ENCODE measurements at regions not wholly inside any gene's neighbourhood (a gene's known extent, or its start where the extent isn't known, plus 50 kb on each side); places are given as distances from the start of the nearest gene placed in this dataset.
"Not testable (repeated sequence)": the region's sequence is repeated elsewhere in the genome, so short reads cannot be mapped to it uniquely, and the experiment has no call there.

DNA sequence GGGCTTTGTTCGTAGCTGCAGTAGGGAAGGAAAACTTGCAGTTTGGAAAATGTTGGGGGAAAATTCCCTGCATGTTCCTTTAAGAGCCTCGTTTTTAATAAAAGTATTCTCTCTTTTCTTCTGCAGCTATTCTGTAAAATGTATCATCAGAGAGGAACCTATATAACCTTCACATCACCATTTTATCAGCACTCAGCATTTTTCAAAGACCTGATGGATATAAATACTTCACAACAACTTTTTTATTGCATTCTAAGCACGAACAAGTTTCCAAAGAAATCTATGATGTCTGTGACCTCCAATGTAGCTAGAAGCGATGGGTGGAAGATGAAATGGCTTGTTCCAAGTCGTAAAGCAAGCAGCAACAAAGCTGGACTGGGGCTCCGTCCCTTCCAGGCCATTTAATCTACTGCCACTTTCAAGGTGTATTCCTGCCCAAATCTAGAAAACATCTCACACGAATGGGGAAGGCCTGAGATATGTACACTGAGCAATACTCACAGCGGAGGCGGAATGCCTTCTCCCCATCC, 84.0 kb downstream of the NSUN2 start:
- DNase-seq = no peak

DNA sequence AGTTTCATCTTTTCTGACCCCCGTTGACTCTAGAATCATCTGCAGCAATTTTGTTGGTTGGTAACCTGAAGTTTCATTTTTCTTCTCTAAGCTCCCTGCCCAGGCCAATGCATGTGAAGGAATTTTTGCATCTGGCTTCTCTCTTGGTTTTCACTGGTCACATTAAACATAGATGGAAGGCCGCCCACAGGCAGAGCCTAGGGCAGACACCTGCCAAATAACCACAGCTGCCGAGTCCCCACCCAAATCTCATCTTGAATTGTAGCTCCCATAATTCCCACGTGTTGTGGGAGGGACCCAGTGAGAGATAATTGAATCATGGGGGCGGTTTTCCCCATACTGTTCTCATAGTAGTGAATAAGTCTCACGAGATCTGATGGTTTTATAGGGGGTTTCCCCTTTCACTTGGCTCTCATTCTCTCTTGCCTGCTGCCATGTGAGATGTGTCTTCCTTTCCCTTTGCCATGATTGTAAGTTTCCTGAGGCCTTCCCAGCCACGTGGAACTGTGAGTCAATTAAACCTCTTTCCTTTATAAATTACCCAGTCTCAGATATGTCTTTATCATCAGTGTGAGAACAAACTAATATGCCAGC, 84.8 kb downstream of the NSUN2 start:
- DNase-seq = not testable (repeated sequence)

DNA sequence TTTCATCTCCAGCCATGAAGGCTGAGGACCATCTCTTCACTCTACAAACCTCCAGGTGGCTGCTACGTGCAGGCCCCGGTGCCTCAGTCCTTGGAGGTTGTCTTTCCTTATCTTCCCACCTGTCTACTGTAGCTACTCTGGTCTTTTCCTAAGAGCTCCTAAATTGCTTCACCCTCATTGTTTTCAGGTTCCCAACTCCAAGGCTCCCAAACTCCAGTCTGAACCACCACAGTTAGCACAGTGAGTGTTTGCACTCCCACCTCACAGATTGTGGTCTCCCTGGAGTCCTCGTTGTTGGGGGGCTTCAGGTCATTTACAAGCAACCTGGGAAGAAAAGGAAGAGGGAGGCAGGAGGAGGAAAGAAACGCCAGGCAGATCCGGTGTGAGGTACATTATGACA, 85.3 kb downstream of the NSUN2 start:
- no peak for DNase-seq

DNA sequence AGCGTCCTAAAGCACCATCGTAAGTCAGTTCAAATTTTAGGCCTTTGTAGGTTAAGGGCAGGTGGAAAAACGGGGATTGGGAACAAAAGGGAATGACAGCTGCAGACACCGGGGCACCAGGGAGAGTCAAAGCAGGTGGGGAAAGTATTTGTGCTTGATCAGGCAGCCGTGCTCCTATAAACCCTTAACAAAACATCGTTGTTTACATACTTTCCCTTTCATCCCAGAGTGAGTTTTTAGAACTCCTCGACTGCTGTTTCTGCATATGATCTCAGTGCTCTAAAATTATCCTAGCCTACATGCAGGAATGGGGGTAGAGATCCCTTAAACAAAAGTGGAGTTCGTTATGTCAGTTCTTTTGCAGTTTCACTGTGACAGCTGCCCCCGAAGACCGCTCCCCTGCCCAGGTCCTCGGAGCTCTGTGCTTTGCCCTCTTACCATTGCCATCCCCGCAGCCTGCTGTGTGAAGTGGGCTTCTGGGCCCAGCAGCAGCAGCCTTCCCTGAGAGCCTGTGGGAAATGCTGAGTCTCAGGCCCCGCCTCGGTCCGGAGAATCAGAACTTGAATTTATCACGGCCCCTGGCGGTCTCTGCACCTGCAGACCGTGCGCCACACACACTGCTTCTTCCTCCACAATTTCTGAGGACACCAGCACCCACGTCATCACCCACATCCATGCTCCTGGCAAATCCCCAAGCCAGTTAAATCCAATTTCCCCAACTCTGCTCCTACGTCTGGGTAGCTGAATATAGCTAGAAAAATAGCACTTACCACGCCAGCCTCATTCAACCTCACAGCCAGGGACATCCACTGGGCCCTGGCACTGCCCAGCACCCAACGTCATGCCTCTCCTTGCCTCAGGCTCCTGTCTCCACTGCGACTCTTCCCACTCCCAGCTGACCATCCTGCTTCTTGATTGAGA, 86.8 kb downstream of the NSUN2 start:
- DNase-seq = peak in 12 of 58 donors; percentile 3 to 49 (median 31)

DNA sequence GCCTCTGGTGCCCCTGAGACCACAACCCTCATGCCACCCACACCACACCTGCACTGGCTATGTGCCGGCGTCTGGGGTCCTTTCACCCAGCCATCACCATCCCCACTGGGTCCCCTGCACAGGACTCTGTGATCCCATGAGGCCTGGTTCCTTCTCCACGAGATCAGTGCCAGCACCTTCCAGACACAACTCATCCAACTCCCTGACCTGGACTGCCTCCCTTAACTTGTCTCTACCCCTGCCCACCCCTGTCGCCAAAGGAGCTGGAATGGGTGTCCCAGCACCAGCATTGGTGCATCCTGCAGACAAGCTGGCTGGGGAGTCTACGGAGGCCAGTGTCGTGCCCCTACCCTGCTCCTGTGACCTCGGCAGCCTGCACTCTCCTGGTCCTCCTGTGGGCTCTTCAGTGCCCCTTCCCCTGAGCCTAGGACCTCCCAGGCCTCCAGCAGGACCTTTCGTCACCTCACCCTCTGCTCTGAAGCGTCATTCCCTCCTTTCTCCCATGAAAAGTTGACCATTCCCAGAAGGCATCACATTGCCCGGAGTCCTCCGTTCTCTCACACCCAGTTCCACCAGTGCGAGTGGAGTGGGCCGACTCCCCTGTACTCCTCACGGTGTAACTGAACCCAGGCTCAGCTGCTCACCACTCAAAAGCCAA, 87.7 kb downstream of the NSUN2 start:
- no peak for DNase-seq

DNA sequence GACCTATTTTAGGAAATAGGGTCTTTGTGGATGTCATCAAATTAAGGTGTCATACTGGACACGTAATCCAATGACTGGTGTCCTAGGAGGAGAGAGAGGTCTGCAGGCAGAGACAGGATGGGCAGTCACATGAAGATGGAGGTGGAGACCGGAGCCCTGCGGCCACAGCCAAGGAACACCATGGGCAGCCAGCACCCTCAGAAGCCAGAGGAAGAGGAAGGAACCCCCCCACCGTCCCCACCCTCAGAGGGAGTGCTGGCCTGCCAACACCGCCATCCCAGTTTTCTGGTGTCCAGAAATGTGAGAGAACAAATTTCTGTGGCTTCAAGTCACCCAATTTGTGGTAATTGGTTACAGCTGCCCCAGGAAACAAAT, 88.3 kb downstream of the NSUN2 start:
- DNase-seq = no peak
